IMR-90 (cell line): ENCODE measurements at regions not wholly inside any gene's neighbourhood (a gene's known extent, or its start where the extent isn't known, plus 50 kb on each side); places are given as distances from the start of the nearest gene placed in this dataset.
A peak's percentile ranks its signal among the peaks of the same experiment; 100 is the strongest.

ENCODE experiments used
- ATAC-seq: fragments of 200-7000 bp; cut with Tn5 transposase; 2 replicates; pipeline ENCODE4 v1.9.1; 2020; ENCODE audit warnings: low read depth, mild to moderate bottlenecking, moderate library complexity
- BruUV-seq: library from RNA; stranded (reverse); fragments of 400-500 nt; replicated peaks from 2 replicates; lab custom pipeline; 2021; lab: Mats Ljungman, UMichigan
- CTCF ChIA-PET: fragments of 300-600 bp; formaldehyde crosslinking; extraction: SDS; loops from one replicate; lab custom pipeline; 2021; ENCODE audit warnings: antibody characterized with exemption; lab: Yijun Ruan, JAX
- POLR2A ChIA-PET: fragments of 300-600 bp; sonication (Branson Sonifier 250); formaldehyde crosslinking; loops from one replicate; lab custom pipeline; 2022; ENCODE audit warnings: antibody characterized with exemption; ENCODE audit not compliant: unreplicated experiment; lab: Charles Lee
- DNase-seq: peaks from one replicate; pipeline ENCODE4 v3.0.0; 2013
- H2AFZ ChIP-seq: replicated peaks from 2 replicates; pipeline ENCODE3; 2013; ENCODE audit warnings: low read length, mild to moderate bottlenecking; ENCODE audit not compliant: poor library complexity
- H2AK5ac ChIP-seq: 2 replicates; pipeline ENCODE4 v1.6.1; 2013; ENCODE audit warnings: low read depth, low read length, inconsistent platforms
- H2AK9ac ChIP-seq: replicated peaks from 2 replicates; pipeline ENCODE3; 2013; ENCODE audit warnings: mild to moderate bottlenecking, low read depth, low read length, moderate library complexity; ENCODE audit not compliant: poor library complexity
- H2BK120ac ChIP-seq: 2 replicates; pipeline ENCODE4 v1.6.1; 2013; ENCODE audit warnings: low read depth, low read length, inconsistent platforms
- H2BK15ac ChIP-seq: 3 replicates; pipeline ENCODE4 v1.6.1; 2013; ENCODE audit warnings: low read depth, low read length, inconsistent platforms
- H2BK20ac ChIP-seq: 2 replicates; pipeline ENCODE4 v1.6.1; 2013; ENCODE audit warnings: low read depth, mild to moderate bottlenecking, inconsistent platforms, low read length, moderate library complexity
- H2BK5ac ChIP-seq: 2 replicates; pipeline ENCODE4 v1.6.1; 2013; ENCODE audit warnings: mild to moderate bottlenecking, low read depth, low read length, inconsistent platforms; ENCODE audit not compliant: poor library complexity, severe bottlenecking
- H3K14ac ChIP-seq: replicated peaks from 2 replicates; pipeline ENCODE4 v1.6.1; 2013; ENCODE audit warnings: low read depth, low read length, inconsistent platforms
- H3K18ac ChIP-seq: 2 replicates; pipeline ENCODE4 v1.6.1; 2013; ENCODE audit warnings: low read depth, low read length, control low read depth
- H3K23ac ChIP-seq: 2 replicates; pipeline ENCODE4 v1.6.1; 2013; ENCODE audit warnings: low read depth, low read length, inconsistent platforms
- H3K27ac ChIP-seq: 2 replicates; pipeline ENCODE4 v1.5.1; 2013; ENCODE audit warnings: mild to moderate bottlenecking, control low read depth, low read length; ENCODE audit not compliant: insufficient read depth
- H3K27me3 ChIP-seq: 2 replicates; pipeline ENCODE4 v1.6.1; 2013; ENCODE audit warnings: low read length; ENCODE audit not compliant: control insufficient read depth, insufficient read depth
- H3K36me3 ChIP-seq: 2 replicates; pipeline ENCODE4 v1.6.1; 2013; ENCODE audit warnings: low read length, mixed read lengths; ENCODE audit not compliant: control insufficient read depth, insufficient read depth
- H3K4ac ChIP-seq: 2 replicates; pipeline ENCODE4 v1.6.1; 2013; ENCODE audit warnings: low read depth, low read length, inconsistent platforms
- H3K4me1 ChIP-seq: 2 replicates; pipeline ENCODE4 v1.6.1; 2013; ENCODE audit warnings: low read length, mixed read lengths; ENCODE audit not compliant: control insufficient read depth, insufficient read depth
- H3K4me2 ChIP-seq: 2 replicates; pipeline ENCODE4 v1.6.1; 2013; ENCODE audit warnings: low read depth, mild to moderate bottlenecking, control low read depth, low read length, moderate library complexity
- H3K4me3 ChIP-seq: 2 replicates; pipeline ENCODE4 v1.5.1; 2013; ENCODE audit warnings: low read depth, mild to moderate bottlenecking, control low read depth, low read length, moderate library complexity; ENCODE audit not compliant: insufficient read depth
- H3K56ac ChIP-seq: 2 replicates; pipeline ENCODE4 v1.6.1; 2013; ENCODE audit warnings: low read length, inconsistent platforms; ENCODE audit not compliant: insufficient read depth; ENCODE audit errors: extremely low read depth
- H3K79me1 ChIP-seq, 2 experiments: 2 replicates each; pipeline ENCODE4 v1.6.1; 2013; ENCODE audit warnings: low read length in 2 of 2, inconsistent platforms in 1 of 2, low read depth in 1 of 2
- H3K9ac ChIP-seq: 2 replicates; pipeline ENCODE4 v1.6.1; 2013; ENCODE audit warnings: low read depth, low read length, control low read depth
- H3K9me1 ChIP-seq: 2 replicates; pipeline ENCODE4 v1.6.1; 2013; ENCODE audit warnings: low read length, inconsistent platforms; ENCODE audit not compliant: insufficient read depth
- H3K9me3 ChIP-seq: 2 replicates; pipeline ENCODE4 v1.6.1; 2013; ENCODE audit warnings: low read length; ENCODE audit not compliant: control insufficient read depth, insufficient read depth
- H4K20me1 ChIP-seq: 2 replicates; pipeline ENCODE4 v1.6.1; 2013; ENCODE audit warnings: low read length, inconsistent platforms; ENCODE audit not compliant: insufficient read depth
- H4K5ac ChIP-seq: 2 replicates; pipeline ENCODE4 v1.6.1; 2013; ENCODE audit warnings: mild to moderate bottlenecking, low read depth, low read length, control low read depth
- H4K8ac ChIP-seq, 2 experiments: 2 replicates each; pipeline ENCODE4 v1.6.1; 2013; ENCODE audit warnings: low read depth in 2 of 2, low read length in 2 of 2, control low read depth in 1 of 2, inconsistent platforms in 1 of 2
- H4K91ac ChIP-seq: 2 replicates; pipeline ENCODE4 v1.6.1; 2013; ENCODE audit warnings: low read depth, low read length, inconsistent platforms; ENCODE audit not compliant: insufficient read depth
- BHLHE40 ChIP-seq: fragments of 150-350 bp; IDR thresholded peaks from 2 replicates; pipeline ENCODE4 v1.6.1; 2016; ENCODE audit warnings: mild to moderate bottlenecking, low read depth, low read length
- CEBPB ChIP-seq: IDR thresholded peaks from 2 replicates; pipeline ENCODE4 v1.6.1; 2012; ENCODE audit warnings: low read depth, low read length, improper control_type of control experiment
- FOS ChIP-seq: fragments of 150-350 bp; IDR thresholded peaks from 2 replicates; pipeline ENCODE4 v1.6.1; 2016; ENCODE audit warnings: low read depth, low read length
- MAFK ChIP-seq: IDR thresholded peaks from 2 replicates; pipeline ENCODE4 v1.6.1; 2012; ENCODE audit warnings: low read depth, low read length, improper control_type of control experiment
- MAZ ChIP-seq: IDR thresholded peaks from 2 replicates; pipeline ENCODE4 v1.6.1; 2012; ENCODE audit warnings: low read depth, mild to moderate bottlenecking, low read length, improper control_type of control experiment, moderate library complexity, borderline replicate concordance
- MXI1 ChIP-seq: IDR thresholded peaks from 2 replicates; pipeline ENCODE4 v1.6.1; 2012; ENCODE audit warnings: low read depth, mild to moderate bottlenecking, low read length, moderate library complexity, borderline replicate concordance
- RAD21 ChIP-seq: IDR thresholded peaks from 2 replicates; pipeline ENCODE4 v1.6.1; 2012; ENCODE audit warnings: low read length, improper control_type of control experiment
- dilution Hi-C: fragments of 300-500 bp; cut with HindIII; formaldehyde crosslinking; loops from one replicate; pipeline ENCODE4 v1.14.3; 2018; ENCODE audit warnings: low sequenced_read_pairs; ENCODE audit not compliant: unreplicated experiment
- in situ Hi-C: fragments of 300-500 bp; cut with MboI; formaldehyde crosslinking; loops from 3 replicates; pipeline ENCODE4 v1.14.3; 2019; ENCODE audit warnings: low sequenced_read_pairs, inconsistent platforms, mixed read lengths
- intact Hi-C: fragments of 100-400 bp; cut with micrococcal nuclease; formaldehyde crosslinking; loops from 2 replicates; pipeline ENCODE4 v1.10.0; 2022

- no peak overlapping the region for H2BK120ac ChIP-seq
- H3K9ac ChIP-seq: no peak overlapping the region
- no peak overlapping the region for H2BK15ac ChIP-seq
- no peak overlapping the region for H3K18ac ChIP-seq
- no peak overlapping the region for H3K14ac ChIP-seq
- no peaks in the 10 kb centered on the region for H3K9me1 ChIP-seq
- intact Hi-C loops (loop anchor here (10.0 kb wide), 3 partner anchors 95 to 235 kb away; no protein-coding TSS in a partner anchor), in situ Hi-C loops (no loop called here), dilution Hi-C loops (no loop called here)
- H2AK9ac ChIP-seq: no peak overlapping the region
- H2AK5ac ChIP-seq: no peak overlapping the region
- ATAC-seq (peak; percentile 79), DNase-seq (peak; percentile 77)
- no peak overlapping the region for H4K8ac ChIP-seq
- H3K9me3 ChIP-seq: no peaks in the 10 kb centered on the region
- TF ChIP-seq RAD21 (no peak), CEBPB (no peak), MXI1 (no peak), MAZ (no peak), FOS (0 out of 2 replicates have a peak, but pooled peaks have one; percentile 7), MAFK (no peak), BHLHE40 (no peak)
- no peak overlapping the region for H3K4me2 ChIP-seq
- no peaks in the 10 kb centered on the region for H3K79me1 ChIP-seq
- peaks cover 12% of the 10 kb centered on the region for H3K27me3 ChIP-seq
- no peak overlapping the region for H2BK5ac ChIP-seq
- H3K56ac ChIP-seq: no peak overlapping the region
- no peak overlapping the region for H3K4me3 ChIP-seq
- H3K4me1 ChIP-seq: no peaks in the 10 kb centered on the region; the same call in 1 of the 2 replicates
- H3K23ac ChIP-seq: no peak overlapping the region
- no peak overlapping the region for H2AFZ ChIP-seq
- H4K5ac ChIP-seq: no peak overlapping the region
- H3K27ac ChIP-seq: no peak overlapping the region
- ChIA-PET POLR2A (no interaction called here), CTCF (interaction anchor here (1.1 kb wide), 1 partner anchor 402 kb away, joined by 5 read pairs; no protein-coding TSS in a partner anchor)
- no TSS peak for BruUV-seq
- no peak overlapping the region for H4K91ac ChIP-seq
- no peaks in the 10 kb centered on the region for H3K36me3 ChIP-seq
- no peak overlapping the region for H3K4ac ChIP-seq
- no peaks in the 10 kb centered on the region for H4K20me1 ChIP-seq
- no peak overlapping the region for H2BK20ac ChIP-seq
Measured at GRCh38 chrX:69229436-69229835, 64.2 kb upstream of the PJA1 start.
